ENCODE measurements at regions not wholly inside any gene's neighbourhood (a gene's known extent, or its start where the extent isn't known, plus 50 kb on each side); places are given as distances from the start of the nearest gene placed in this dataset.

- no peak for TF ChIP-seq JUN (IDR thresholded peaks at IDR 0.05)
- no peak for TF ChIP-seq CTCF (IDR thresholded peaks at IDR 0.05)
- no peak for TF ChIP-seq HMGXB4 (CRISPR knock-in tag; IDR thresholded peaks at IDR 0.05; ENCODE audit: borderline replicate concordance)
- TF ChIP-seq CBX2 (IDR thresholded peaks at IDR 0.05; ENCODE audit: borderline replicate concordance, low read depth) = no peak
- no peak for TF ChIP-seq EP300 (IDR thresholded peaks at IDR 0.05)
- no peak for TF ChIP-seq SMC3 (IDR thresholded peaks at IDR 0.05)
- no peak for TF ChIP-seq RARB (CRISPR knock-in tag; IDR thresholded peaks at IDR 0.05)
- TF ChIP-seq SREBF2 (IDR thresholded peaks at IDR 0.05) = no peak
These were observed 1535.7 kb downstream of the BRINP3 start for GRCh38 chr1:188941986-188942385.

Data from A549 (cell line).